Activated CD4-positive, alpha-beta T cell treated with anti-CD3 and anti-CD28 coated beads, Interleukin-2, amount 10 ng/mL, durations not matched to agents 7 days and 5 days (primary cell): ENCODE measurements at regions not wholly inside any gene's neighbourhood (a gene's known extent, or its start where the extent isn't known, plus 50 kb on each side); places are given as distances from the start of the nearest gene placed in this dataset.
A peak's percentile ranks its signal among the peaks of the same experiment; 100 is the strongest.
"Not testable (repeated sequence)": the region's sequence is repeated elsewhere in the genome, so short reads cannot be mapped to it uniquely, and the experiment has no call there.

Source experiments
- CTCF ChIA-PET: fragments of 350-600 bp; sonication (Branson Sonifier 250); formaldehyde crosslinking; loops from one replicate; lab custom pipeline; 2021; ENCODE audit warnings: antibody characterized with exemption; lab: Charles Lee
- POLR2A ChIA-PET: fragments of 350-600 bp; sonication (Branson Sonifier 250); formaldehyde crosslinking; loops from one replicate; lab custom pipeline; 2021; ENCODE audit warnings: antibody characterized with exemption; lab: Charles Lee
- DNase-seq: peaks from one replicate; pipeline ENCODE4 v3.0.0-alpha.2; 2020
- H3K27ac Mint-ChIP-seq: one replicate; pipeline ENCODE4 v1.8.0; 2021; ENCODE audit warnings: mild to moderate bottlenecking, moderate library complexity, mixed read lengths
- H3K27me3 Mint-ChIP-seq: one replicate; pipeline ENCODE4 v1.8.0; 2021; ENCODE audit warnings: mixed read lengths
- H3K36me3 Mint-ChIP-seq: one replicate; pipeline ENCODE4 v1.8.0; 2021; ENCODE audit warnings: low read depth, mixed read lengths
- H3K4me1 Mint-ChIP-seq: one replicate; pipeline ENCODE4 v1.8.0; 2021; ENCODE audit warnings: mixed read lengths
- H3K4me3 Mint-ChIP-seq: one replicate; pipeline ENCODE4 v1.8.0; 2021; ENCODE audit warnings: mild to moderate bottlenecking, moderate library complexity, mixed read lengths
- H3K9me3 Mint-ChIP-seq: one replicate; pipeline ENCODE4 v1.8.0; 2021; ENCODE audit warnings: mixed read lengths

- Mint-ChIP-seq H3K4me1 (no peaks in the 10 kb centered on the region), H3K27me3 (no peaks in the 10 kb centered on the region), H3K36me3 (no peaks in the 10 kb centered on the region), H3K4me3 (no peak overlapping the region), H3K9me3 (no peaks in the 10 kb centered on the region), H3K27ac (no peak overlapping the region)
- ChIA-PET POLR2A (no interaction called here), CTCF (no interaction called here)
- no peak for DNase-seq
Observed at GRCh38 chr6:95837890-95838289, 177.9 kb upstream of the FUT9 start.

GRCh38 chr6:95841560-95841959 is 174.2 kb upstream of the FUT9 start:
- Mint-ChIP-seq H3K36me3 (no peaks in the 10 kb centered on the region), H3K4me1 (no peaks in the 10 kb centered on the region), H3K27ac (no peak overlapping the region), H3K27me3 (no peaks in the 10 kb centered on the region), H3K4me3 (no peak overlapping the region), H3K9me3 (no peaks in the 10 kb centered on the region)
- ChIA-PET CTCF (interaction anchor here (0.6 kb wide), 1 partner anchor 511 kb away, joined by 3 read pairs; no protein-coding TSS in a partner anchor), POLR2A (no interaction called here)
- no peak for DNase-seq

GRCh38 chr6:95846652-95847051 is 169.1 kb upstream of the FUT9 start:
- CTCF ChIA-PET: no interaction called here
- Mint-ChIP-seq H3K9me3 (no peaks in the 10 kb centered on the region), H3K27ac (no peak overlapping the region), H3K27me3 (no peaks in the 10 kb centered on the region), H3K36me3 (no peaks in the 10 kb centered on the region), H3K4me3 (no peak overlapping the region), H3K4me1 (no peaks in the 10 kb centered on the region)
- no peak for DNase-seq
- POLR2A ChIA-PET: no interaction called here

- H3K4me1 Mint-ChIP-seq: no peaks in the 10 kb centered on the region
- POLR2A ChIA-PET: no interaction called here
- no peak overlapping the region for H3K27ac Mint-ChIP-seq
Observed at GRCh38 chr6:95847061-95847460, 168.7 kb upstream of the FUT9 start.

GRCh38 chr6:95848717-95849116 is 167.1 kb upstream of the FUT9 start:
- Mint-ChIP-seq H3K9me3 (no peaks in the 10 kb centered on the region), H3K4me3 (no peak overlapping the region), H3K27me3 (no peaks in the 10 kb centered on the region), H3K36me3 (no peaks in the 10 kb centered on the region), H3K4me1 (no peaks in the 10 kb centered on the region), H3K27ac (no peak overlapping the region)
- ChIA-PET CTCF (no interaction called here), POLR2A (no interaction called here)
- DNase-seq: no peak

More at GRCh38 chr6:95847061-95847460, 168.7 kb upstream of the FUT9 start:
- H3K36me3 Mint-ChIP-seq: no peaks in the 10 kb centered on the region
- no peaks in the 10 kb centered on the region for H3K27me3 Mint-ChIP-seq
- CTCF ChIA-PET: no interaction called here
- H3K9me3 Mint-ChIP-seq: no peaks in the 10 kb centered on the region
- no peak overlapping the region for H3K4me3 Mint-ChIP-seq
- DNase-seq: no peak

GRCh38 chr6:95856876-95857364 is 158.9 kb upstream of the FUT9 start:
- POLR2A ChIA-PET: no interaction called here
- CTCF ChIA-PET: no interaction called here
- no peak overlapping the region for H3K4me3 Mint-ChIP-seq
- no peaks in the 10 kb centered on the region for H3K36me3 Mint-ChIP-seq
- H3K27ac Mint-ChIP-seq: no peak overlapping the region
- no peak for DNase-seq
- no peaks in the 10 kb centered on the region for H3K9me3 Mint-ChIP-seq
- H3K27me3 Mint-ChIP-seq: no peaks in the 10 kb centered on the region
- no peaks in the 10 kb centered on the region for H3K4me1 Mint-ChIP-seq

GRCh38 chr6:95865857-95866256 is 149.9 kb upstream of the FUT9 start:
- DNase-seq: no peak

GRCh38 chr6:95866732-95867131 is 149.0 kb upstream of the FUT9 start:
- no peaks in the 10 kb centered on the region for H3K36me3 Mint-ChIP-seq
- H3K4me1 Mint-ChIP-seq: no peaks in the 10 kb centered on the region
- ChIA-PET CTCF (no interaction called here), POLR2A (no interaction called here)
- peak; percentile 10 for DNase-seq
- H3K9me3 Mint-ChIP-seq: no peaks in the 10 kb centered on the region
- H3K27ac Mint-ChIP-seq: no peak overlapping the region
- no peak overlapping the region for H3K4me3 Mint-ChIP-seq
- H3K27me3 Mint-ChIP-seq: no peaks in the 10 kb centered on the region

More at GRCh38 chr6:95865857-95866256, 149.9 kb upstream of the FUT9 start:
- ChIA-PET CTCF (no interaction called here), POLR2A (no interaction called here)
- no peaks in the 10 kb centered on the region for H3K9me3 Mint-ChIP-seq
- no peaks in the 10 kb centered on the region for H3K4me1 Mint-ChIP-seq
- H3K27ac Mint-ChIP-seq: no peak overlapping the region
- H3K4me3 Mint-ChIP-seq: no peak overlapping the region
- H3K36me3 Mint-ChIP-seq: no peaks in the 10 kb centered on the region
- no peaks in the 10 kb centered on the region for H3K27me3 Mint-ChIP-seq

- no peaks in the 10 kb centered on the region for H3K36me3 Mint-ChIP-seq
- CTCF ChIA-PET: no interaction called here
- no peak overlapping the region for H3K4me3 Mint-ChIP-seq
- H3K27me3 Mint-ChIP-seq: no peaks in the 10 kb centered on the region
- POLR2A ChIA-PET: no interaction called here
- H3K27ac Mint-ChIP-seq: no peak overlapping the region
- no peaks in the 10 kb centered on the region for H3K9me3 Mint-ChIP-seq
- DNase-seq: no peak
- no peaks in the 10 kb centered on the region for H3K4me1 Mint-ChIP-seq
Observed at GRCh38 chr6:95867205-95867604, 148.6 kb upstream of the FUT9 start.

GRCh38 chr6:95877480-95877879 is 138.3 kb upstream of the FUT9 start:
- Mint-ChIP-seq H3K27me3 (no peaks in the 10 kb centered on the region), H3K4me1 (no peaks in the 10 kb centered on the region), H3K9me3 (no peaks in the 10 kb centered on the region), H3K36me3 (no peaks in the 10 kb centered on the region), H3K27ac (no peak overlapping the region), H3K4me3 (no peak overlapping the region)
- ChIA-PET CTCF (no interaction called here), POLR2A (no interaction called here)
- no peak for DNase-seq

- POLR2A ChIA-PET: no interaction called here
- no peak overlapping the region for H3K27ac Mint-ChIP-seq
- no peak overlapping the region for H3K4me3 Mint-ChIP-seq
- DNase-seq: no peak
- no peaks in the 10 kb centered on the region for H3K4me1 Mint-ChIP-seq
- no peaks in the 10 kb centered on the region for H3K36me3 Mint-ChIP-seq
- CTCF ChIA-PET: no interaction called here
- no peaks in the 10 kb centered on the region for H3K27me3 Mint-ChIP-seq
- no peaks in the 10 kb centered on the region for H3K9me3 Mint-ChIP-seq
Observed at GRCh38 chr6:95879856-95880255, 135.9 kb upstream of the FUT9 start.

GRCh38 chr6:95882371-95882770 is 133.4 kb upstream of the FUT9 start:
- DNase-seq: no peak
- H3K4me3 Mint-ChIP-seq: no peak overlapping the region
- no peaks in the 10 kb centered on the region for H3K27me3 Mint-ChIP-seq
- H3K4me1 Mint-ChIP-seq: no peaks in the 10 kb centered on the region
- no peaks in the 10 kb centered on the region for H3K9me3 Mint-ChIP-seq
- ChIA-PET POLR2A (no interaction called here), CTCF (no interaction called here)
- no peaks in the 10 kb centered on the region for H3K36me3 Mint-ChIP-seq
- H3K27ac Mint-ChIP-seq: no peak overlapping the region

- H3K9me3 Mint-ChIP-seq, CTCF ChIA-PET, H3K27me3 Mint-ChIP-seq, H3K27ac Mint-ChIP-seq, DNase-seq, H3K4me1 Mint-ChIP-seq, H3K4me3 Mint-ChIP-seq, POLR2A ChIA-PET, H3K36me3 Mint-ChIP-seq: not testable (repeated sequence)
Observed at GRCh38 chr6:95888711-95889110, 127.1 kb upstream of the FUT9 start.

- Mint-ChIP-seq H3K4me3 (no peak overlapping the region), H3K36me3 (no peaks in the 10 kb centered on the region), H3K9me3 (no peaks in the 10 kb centered on the region), H3K4me1 (no peaks in the 10 kb centered on the region), H3K27ac (no peak overlapping the region), H3K27me3 (no peaks in the 10 kb centered on the region)
- POLR2A ChIA-PET: no interaction called here
- CTCF ChIA-PET: no interaction called here
- DNase-seq: no peak
Observed at GRCh38 chr6:95905132-95905531, 110.6 kb upstream of the FUT9 start.
